ENCODE measurements at regions not wholly inside any gene's neighbourhood (a gene's known extent, or its start where the extent isn't known, plus 50 kb on each side); places are given as distances from the start of the nearest gene placed in this dataset.

GRCh38 chr1:29962336-29962735 is 726.0 kb downstream of the PTPRU start:
- intact Hi-C loops (cut with micrococcal nuclease): no loop called here

GRCh38 chr1:29961293-29962059 is 725.2 kb downstream of the PTPRU start:
- intact Hi-C loops (cut with micrococcal nuclease): no loop called here

GRCh38 chr1:29960876-29961275 is 724.6 kb downstream of the PTPRU start:
- intact Hi-C loops (cut with micrococcal nuclease): no loop called here

GRCh38 chr1:29960156-29960755 is 723.9 kb downstream of the PTPRU start:
- intact Hi-C loops (cut with micrococcal nuclease): no loop called here

- intact Hi-C loops (cut with micrococcal nuclease): no loop called here
These were observed 723.0 kb downstream of the PTPRU start for GRCh38 chr1:29959356-29959755.

- intact Hi-C loops (cut with micrococcal nuclease): no loop called here
These were observed 721.9 kb downstream of the PTPRU start for GRCh38 chr1:29958271-29958670.

- intact Hi-C loops (cut with micrococcal nuclease): no loop called here
These were observed 720.2 kb downstream of the PTPRU start for GRCh38 chr1:29956349-29957030.

GRCh38 chr1:29954591-29954990 is 718.3 kb downstream of the PTPRU start:
- intact Hi-C loops (cut with micrococcal nuclease): no loop called here

- intact Hi-C loops (cut with micrococcal nuclease): no loop called here
These were observed 717.6 kb downstream of the PTPRU start for GRCh38 chr1:29953961-29954360.

- intact Hi-C loops (cut with micrococcal nuclease): no loop called here
These were observed 713.4 kb downstream of the PTPRU start for GRCh38 chr1:29949676-29950075.

- intact Hi-C loops (cut with micrococcal nuclease): no loop called here
These were observed 712.3 kb downstream of the PTPRU start for GRCh38 chr1:29948581-29948980.

GRCh38 chr1:29946057-29946456 is 709.7 kb downstream of the PTPRU start:
- intact Hi-C loops (cut with micrococcal nuclease): no loop called here

GRCh38 chr1:29945426-29945825 is 709.1 kb downstream of the PTPRU start:
- intact Hi-C loops (cut with micrococcal nuclease): no loop called here

GRCh38 chr1:29944253-29944905 is 708.1 kb downstream of the PTPRU start:
- intact Hi-C loops (cut with micrococcal nuclease): no loop called here

GRCh38 chr1:29943034-29943433 is 706.7 kb downstream of the PTPRU start:
- intact Hi-C loops (cut with micrococcal nuclease): no loop called here

GRCh38 chr1:29939079-29939478 is 702.8 kb downstream of the PTPRU start:
- intact Hi-C loops (cut with micrococcal nuclease): no loop called here

- intact Hi-C loops (cut with micrococcal nuclease): no loop called here
These were observed 701.0 kb downstream of the PTPRU start for GRCh38 chr1:29937356-29937755.

GRCh38 chr1:29936031-29936544 is 699.8 kb downstream of the PTPRU start:
- intact Hi-C loops (cut with micrococcal nuclease): no loop called here

- intact Hi-C loops (cut with micrococcal nuclease): no loop called here
These were observed 698.0 kb downstream of the PTPRU start for GRCh38 chr1:29934255-29934772.

GRCh38 chr1:29933067-29933466 is 696.7 kb downstream of the PTPRU start:
- intact Hi-C loops (cut with micrococcal nuclease): no loop called here

- intact Hi-C loops (cut with micrococcal nuclease): no loop called here
These were observed 696.3 kb downstream of the PTPRU start for GRCh38 chr1:29932626-29933025.

All from T-helper 2 cell treated with Interferon-gamma antibody and Interleukin-4, amounts not matched to agents 100 ng/mL and 5 ng/mL, for 36 hours (primary cell).